ENCODE measurements at regions not wholly inside any gene's neighbourhood (a gene's known extent, or its start where the extent isn't known, plus 50 kb on each side); places are given as distances from the start of the nearest gene placed in this dataset.

DNA sequence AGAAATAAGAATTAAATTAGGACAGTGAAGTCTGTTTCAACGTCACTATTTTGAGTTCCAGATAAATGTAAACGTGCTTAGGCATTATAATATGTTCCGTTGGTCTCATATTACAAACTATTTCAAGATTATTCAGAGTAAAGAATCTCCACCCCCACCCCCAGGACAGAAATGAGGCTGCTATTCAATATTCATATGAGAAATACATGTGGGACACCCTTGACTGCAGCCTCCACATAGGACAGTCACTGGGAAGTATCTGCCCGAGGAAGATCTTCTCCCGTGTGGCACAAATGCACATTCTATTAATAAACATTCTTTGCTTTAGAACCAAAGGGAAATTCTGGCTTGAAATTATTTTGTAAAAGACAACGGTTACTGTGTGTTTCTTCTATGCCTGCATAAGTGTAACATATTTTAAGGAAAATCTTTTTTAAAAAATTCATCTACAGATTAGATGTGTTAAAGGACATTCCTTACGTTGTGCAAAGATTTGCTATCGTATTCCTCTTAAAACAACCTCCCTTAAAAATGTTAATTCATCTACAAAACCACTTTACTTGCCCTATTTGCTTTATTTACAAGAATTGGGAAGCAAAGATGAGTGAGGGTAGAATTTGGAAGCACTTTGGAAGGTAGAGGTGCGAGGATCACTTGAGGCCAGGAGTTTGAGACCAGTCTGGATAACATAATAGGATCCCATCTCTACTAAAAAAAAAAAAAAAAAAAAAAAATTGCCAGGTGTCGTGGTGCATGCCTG is 148.3 kb upstream of the SOX14 start:
- no peak overlapping the region for H3K4ac ChIP-seq (ENCODE audit: low read depth in 1 of 2, low read length in 2 of 2)
- H3K79me1 ChIP-seq (replicated peaks; ENCODE audit: low read length, poor library complexity, severe bottlenecking): no peaks in the 10 kb centered on the region
- H4K8ac ChIP-seq (ENCODE audit: low read length): no peak overlapping the region
- no peak for DNase-seq
- no peak overlapping the region for H3K23ac ChIP-seq (ENCODE audit: low read length in 2 of 2)
- H2AK5ac ChIP-seq (ENCODE audit: low read length, severe bottlenecking): no peak overlapping the region
- no peak overlapping the region for H3K27ac ChIP-seq (ENCODE audit: low read length, poor library complexity, severe bottlenecking)
- H2BK12ac ChIP-seq (ENCODE audit: low read length in 2 of 2): no peak overlapping the region
- no peak overlapping the region for H3K14ac ChIP-seq (ENCODE audit: low read length in 2 of 2)
- H3K4me1 ChIP-seq (ENCODE audit: control insufficient read depth, insufficient read depth, low read depth, low read length): no peaks in the 10 kb centered on the region
- H3K9ac ChIP-seq (ENCODE audit: low read length): no peak overlapping the region
- H3K27me3 ChIP-seq (ENCODE audit: control insufficient read depth in 1 of 2, insufficient read depth in 1 of 2, low read length in 2 of 2): no peaks in the 10 kb centered on the region
- no peak overlapping the region for H3K18ac ChIP-seq (ENCODE audit: low read depth in 1 of 2, low read length in 2 of 2)
- no peaks in the 10 kb centered on the region for H3K9me3 ChIP-seq (ENCODE audit: control insufficient read depth, low read length)
- no peak overlapping the region for H3K4me2 ChIP-seq (ENCODE audit: low read length, poor library complexity, severe bottlenecking)
- no peak overlapping the region for H4K91ac ChIP-seq (ENCODE audit: low read length)
- H2BK120ac ChIP-seq (ENCODE audit: low read depth, low read length): no peak overlapping the region
- no peak overlapping the region for H3K4me3 ChIP-seq (ENCODE audit: insufficient read depth in 1 of 2, low read depth in 1 of 2, low read length in 2 of 2)
- no peak overlapping the region for H2BK5ac ChIP-seq (ENCODE audit: low read depth, low read length, poor library complexity, severe bottlenecking)
- no peak overlapping the region for H2AFZ ChIP-seq (ENCODE audit: low read depth, low read length)
- H3K36me3 ChIP-seq (ENCODE audit: control insufficient read depth in 1 of 2, insufficient read depth in 2 of 2, low read depth in 1 of 2, low read length in 2 of 2): no peaks in the 10 kb centered on the region
- no peak overlapping the region for H2BK15ac ChIP-seq (ENCODE audit: low read depth, poor library complexity, severe bottlenecking)
- 50% methylated on average over 2 of the region's 10 CpGs for WGBS

DNA sequence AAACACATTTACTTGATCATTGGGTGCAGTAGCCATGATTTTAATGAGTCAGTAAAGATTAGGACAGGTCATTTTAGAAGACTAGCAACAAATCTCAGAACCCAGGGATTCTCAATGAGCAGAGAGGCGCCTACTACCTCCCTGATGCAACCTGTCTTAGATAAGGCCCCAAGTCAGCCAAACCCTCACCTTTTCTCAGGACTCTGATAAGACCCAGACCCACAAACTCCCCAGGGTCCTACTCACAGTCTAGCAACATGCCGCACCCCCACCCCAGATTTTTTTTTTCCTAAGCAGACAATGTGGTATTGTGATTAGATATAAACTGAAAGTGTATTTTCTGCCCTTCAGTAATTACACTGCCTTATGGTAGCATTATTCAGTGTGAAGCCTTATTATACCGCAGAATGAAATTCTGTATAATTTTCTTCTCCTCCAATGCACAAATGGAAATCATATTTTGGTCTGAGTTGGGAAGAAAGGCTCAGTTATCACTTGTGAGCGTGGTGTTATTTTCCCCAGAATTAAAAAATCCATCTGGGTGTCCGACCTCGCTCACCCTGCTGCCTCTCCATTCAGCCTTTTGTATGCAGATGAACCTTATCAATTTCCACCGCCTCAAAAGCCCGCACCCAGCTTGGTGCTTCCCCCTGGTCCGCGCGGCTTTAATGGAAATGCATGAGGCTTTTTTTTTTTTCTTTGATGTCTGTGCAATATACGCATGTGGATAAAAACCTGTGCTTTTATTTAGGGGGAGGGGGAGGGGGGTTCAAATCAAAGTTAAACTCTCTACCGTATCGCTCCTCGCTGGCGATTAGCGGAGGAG is 122.0 kb upstream of the SOX14 start:
- no peak overlapping the region for H3K4ac ChIP-seq (ENCODE audit: low read depth in 1 of 2, low read length in 2 of 2)
- no peak overlapping the region for H3K4me2 ChIP-seq (ENCODE audit: low read length, poor library complexity, severe bottlenecking)
- no peak overlapping the region for H3K9ac ChIP-seq (ENCODE audit: low read length)
- no peak overlapping the region for H3K14ac ChIP-seq (ENCODE audit: low read length in 2 of 2)
- H3K18ac ChIP-seq (ENCODE audit: low read depth in 1 of 2, low read length in 2 of 2): no peak overlapping the region
- no peaks in the 10 kb centered on the region for H3K79me1 ChIP-seq (replicated peaks; ENCODE audit: low read length, poor library complexity, severe bottlenecking)
- no peak overlapping the region for H4K8ac ChIP-seq (ENCODE audit: low read length)
- no peak overlapping the region for H3K27ac ChIP-seq (ENCODE audit: low read length, poor library complexity, severe bottlenecking)
- no peak for DNase-seq
- H3K36me3 ChIP-seq (ENCODE audit: control insufficient read depth in 1 of 2, insufficient read depth in 2 of 2, low read depth in 1 of 2, low read length in 2 of 2): no peaks in the 10 kb centered on the region
- H3K4me1 ChIP-seq (ENCODE audit: control insufficient read depth, insufficient read depth, low read depth, low read length): no peaks in the 10 kb centered on the region
- no peak overlapping the region for H2AFZ ChIP-seq (ENCODE audit: low read depth, low read length)
- no peak overlapping the region for H3K4me3 ChIP-seq (ENCODE audit: insufficient read depth in 1 of 2, low read depth in 1 of 2, low read length in 2 of 2)
- H2BK5ac ChIP-seq (ENCODE audit: low read depth, low read length, poor library complexity, severe bottlenecking): no peak overlapping the region
- no peak overlapping the region for H3K23ac ChIP-seq (ENCODE audit: low read length in 2 of 2)
- no peak overlapping the region for H2BK120ac ChIP-seq (ENCODE audit: low read depth, low read length)
- no peak overlapping the region for H2AK5ac ChIP-seq (ENCODE audit: low read length, severe bottlenecking)
- no peak overlapping the region for H2BK12ac ChIP-seq (ENCODE audit: low read length in 2 of 2)
- no peak overlapping the region for H4K91ac ChIP-seq (ENCODE audit: low read length)
- no peaks in the 10 kb centered on the region for H3K27me3 ChIP-seq (ENCODE audit: control insufficient read depth in 1 of 2, insufficient read depth in 1 of 2, low read length in 2 of 2)
- peaks cover 5% of the 10 kb centered on the region for H3K9me3 ChIP-seq (ENCODE audit: control insufficient read depth, low read length)
- 27% methylated on average over 15 of the region's 17 CpGs for WGBS
- no peak overlapping the region for H2BK15ac ChIP-seq (ENCODE audit: low read depth, poor library complexity, severe bottlenecking)

DNA sequence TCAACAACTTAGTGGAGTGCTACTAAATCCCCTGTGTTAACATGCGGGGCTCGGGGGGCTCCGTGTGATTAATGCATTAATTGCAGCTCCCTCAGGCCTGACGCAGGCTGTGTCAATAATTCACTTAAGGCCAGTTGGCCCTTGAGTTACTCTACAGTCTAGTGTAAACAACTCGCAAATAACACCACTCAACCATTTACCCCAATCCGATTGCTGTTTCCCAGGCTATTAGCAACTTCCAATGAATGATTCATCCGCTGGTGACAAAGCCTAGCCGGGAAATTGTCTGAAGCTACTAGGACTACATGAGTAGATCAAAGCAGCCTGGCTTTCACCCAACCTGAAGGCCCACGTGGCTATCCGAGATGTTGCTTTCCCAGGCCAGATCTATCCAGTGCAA is 121.3 kb upstream of the SOX14 start:
- Histone ChIP-seq H2BK5ac (ENCODE audit: low read depth, low read length, poor library complexity, severe bottlenecking) (no peak overlapping the region), H2AK5ac (ENCODE audit: low read length, severe bottlenecking) (no peak overlapping the region), H3K79me1 (replicated peaks; ENCODE audit: low read length, poor library complexity, severe bottlenecking) (no peaks in the 10 kb centered on the region), H3K4me2 (ENCODE audit: low read length, poor library complexity, severe bottlenecking) (no peak overlapping the region), H3K27ac (ENCODE audit: low read length, poor library complexity, severe bottlenecking) (no peak overlapping the region), H3K18ac (ENCODE audit: low read depth in 1 of 2, low read length in 2 of 2) (no peak overlapping the region), H3K9ac (ENCODE audit: low read length) (no peak overlapping the region), H2AFZ (ENCODE audit: low read depth, low read length) (no peak overlapping the region), H3K27me3 (ENCODE audit: control insufficient read depth in 1 of 2, insufficient read depth in 1 of 2, low read length in 2 of 2) (no peaks in the 10 kb centered on the region), H3K9me3 (ENCODE audit: control insufficient read depth, low read length) (peaks cover 5% of the 10 kb centered on the region), H3K23ac (ENCODE audit: low read length in 2 of 2) (no peak overlapping the region), H2BK12ac (ENCODE audit: low read length in 2 of 2) (no peak overlapping the region), H3K4ac (ENCODE audit: low read depth in 1 of 2, low read length in 2 of 2) (no peak overlapping the region), H3K36me3 (ENCODE audit: control insufficient read depth in 1 of 2, insufficient read depth in 2 of 2, low read depth in 1 of 2, low read length in 2 of 2) (no peaks in the 10 kb centered on the region), H3K4me3 (ENCODE audit: insufficient read depth in 1 of 2, low read depth in 1 of 2, low read length in 2 of 2) (no peak overlapping the region), H2BK15ac (ENCODE audit: low read depth, poor library complexity, severe bottlenecking) (no peak overlapping the region), H3K14ac (ENCODE audit: low read length in 2 of 2) (no peak overlapping the region), H2BK120ac (ENCODE audit: low read depth, low read length) (no peak overlapping the region), H3K4me1 (ENCODE audit: control insufficient read depth, insufficient read depth, low read depth, low read length) (no peaks in the 10 kb centered on the region), H4K8ac (ENCODE audit: low read length) (no peak overlapping the region), H4K91ac (ENCODE audit: low read length) (no peak overlapping the region)
- no peak for DNase-seq
- 7% methylated on average over 10 of the region's 10 CpGs for WGBS

GRCh38 chr3:137647179-137647578 is 116.9 kb upstream of the SOX14 start:
- H3K18ac ChIP-seq (ENCODE audit: low read depth in 1 of 2, low read length in 2 of 2): no peak overlapping the region
- no peak overlapping the region for H3K23ac ChIP-seq (ENCODE audit: low read length in 2 of 2)
- WGBS: 10% methylated on average over 5 of the region's 5 CpGs
- H2AK5ac ChIP-seq (ENCODE audit: low read length, severe bottlenecking): no peak overlapping the region
- H2AFZ ChIP-seq (ENCODE audit: low read depth, low read length): no peak overlapping the region
- no peaks in the 10 kb centered on the region for H3K4me1 ChIP-seq (ENCODE audit: control insufficient read depth, insufficient read depth, low read depth, low read length)
- H2BK5ac ChIP-seq (ENCODE audit: low read depth, low read length, poor library complexity, severe bottlenecking): no peak overlapping the region
- DNase-seq: no peak
- no peak overlapping the region for H3K9ac ChIP-seq (ENCODE audit: low read length)
- no peak overlapping the region for H2BK120ac ChIP-seq (ENCODE audit: low read depth, low read length)
- no peak overlapping the region for H4K91ac ChIP-seq (ENCODE audit: low read length)
- H4K8ac ChIP-seq (ENCODE audit: low read length): no peak overlapping the region
- no peak overlapping the region for H3K4me3 ChIP-seq (ENCODE audit: insufficient read depth in 1 of 2, low read depth in 1 of 2, low read length in 2 of 2)
- H3K79me1 ChIP-seq (replicated peaks; ENCODE audit: low read length, poor library complexity, severe bottlenecking): no peaks in the 10 kb centered on the region
- no peaks in the 10 kb centered on the region for H3K27me3 ChIP-seq (ENCODE audit: control insufficient read depth in 1 of 2, insufficient read depth in 1 of 2, low read length in 2 of 2)
- no peak overlapping the region for H3K14ac ChIP-seq (ENCODE audit: low read length in 2 of 2)
- H3K9me3 ChIP-seq (ENCODE audit: control insufficient read depth, low read length): no peaks in the 10 kb centered on the region
- no peak overlapping the region for H2BK12ac ChIP-seq (ENCODE audit: low read length in 2 of 2)
- H3K27ac ChIP-seq (ENCODE audit: low read length, poor library complexity, severe bottlenecking): no peak overlapping the region
- no peaks in the 10 kb centered on the region for H3K36me3 ChIP-seq (ENCODE audit: control insufficient read depth in 1 of 2, insufficient read depth in 2 of 2, low read depth in 1 of 2, low read length in 2 of 2)
- H3K4ac ChIP-seq (ENCODE audit: low read depth in 1 of 2, low read length in 2 of 2): no peak overlapping the region
- no peak overlapping the region for H2BK15ac ChIP-seq (ENCODE audit: low read depth, poor library complexity, severe bottlenecking)
- H3K4me2 ChIP-seq (ENCODE audit: low read length, poor library complexity, severe bottlenecking): no peak overlapping the region

Measured in mesenchymal stem cell (in vitro differentiated cells and primary cell).